Breast epithelium (tissue), 3 donors: ENCODE measurements at regions not wholly inside any gene's neighbourhood (a gene's known extent, or its start where the extent isn't known, plus 50 kb on each side); places are given as distances from the start of the nearest gene placed in this dataset.

Experiments
- POLR2A ChIP-seq: fragments of 450-650 bp; IDR thresholded peaks from one replicate; pipeline ENCODE4 v1.6.1; 2016; ENCODE audit warnings: antibody characterized with exemption, mild to moderate bottlenecking, moderate library complexity
- POLR2AphosphoS5 ChIP-seq, 3 donors: sonication (generic); formaldehyde crosslinking; IDR thresholded peaks; one replicate each; pipeline ENCODE4 v1.6.1; 2017; ENCODE audit warnings: antibody characterized with exemption in 3 of 3
- TF ChIP-seq, protein P1 (sequence below), 3 donors: fragments of 450-650 bp; IDR thresholded peaks; one replicate each; pipeline ENCODE4 v1.5.1; 2016 to 2017; ENCODE audit warnings: antibody characterized with exemption in 3 of 3, mild to moderate bottlenecking in 3 of 3, moderate library complexity in 3 of 3

DNA sequence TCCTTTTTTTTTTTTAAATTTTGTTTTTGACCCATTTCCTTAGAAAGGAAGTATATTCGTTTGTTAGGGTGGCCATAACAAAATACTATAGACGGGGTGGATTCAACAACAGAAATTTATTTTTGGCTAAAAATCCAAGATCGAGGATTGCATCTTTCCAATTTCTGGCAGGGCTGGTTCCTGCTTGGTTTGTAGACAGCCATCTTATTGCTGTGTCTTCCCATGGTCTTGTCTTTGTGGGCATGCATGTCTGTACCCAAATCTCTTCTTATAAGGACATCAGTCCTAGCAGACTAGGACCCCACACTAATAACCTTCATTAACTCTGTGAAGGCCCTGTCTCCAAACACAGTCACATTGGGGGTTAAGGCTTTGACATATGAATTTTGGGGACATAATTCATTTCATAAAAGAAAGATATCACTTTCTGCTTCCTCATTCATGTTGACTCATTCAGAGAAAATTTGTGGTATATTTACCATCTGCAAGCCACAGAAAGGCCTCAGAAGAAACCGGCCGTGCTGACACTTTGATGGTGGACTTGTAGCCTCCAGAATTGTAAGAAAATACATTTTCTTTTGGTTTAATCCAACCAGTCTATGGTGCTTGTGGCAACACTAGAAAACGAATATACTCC, 262.1 kb downstream of the LPIN1 start:
- TF ChIP-seq, protein P1, sequence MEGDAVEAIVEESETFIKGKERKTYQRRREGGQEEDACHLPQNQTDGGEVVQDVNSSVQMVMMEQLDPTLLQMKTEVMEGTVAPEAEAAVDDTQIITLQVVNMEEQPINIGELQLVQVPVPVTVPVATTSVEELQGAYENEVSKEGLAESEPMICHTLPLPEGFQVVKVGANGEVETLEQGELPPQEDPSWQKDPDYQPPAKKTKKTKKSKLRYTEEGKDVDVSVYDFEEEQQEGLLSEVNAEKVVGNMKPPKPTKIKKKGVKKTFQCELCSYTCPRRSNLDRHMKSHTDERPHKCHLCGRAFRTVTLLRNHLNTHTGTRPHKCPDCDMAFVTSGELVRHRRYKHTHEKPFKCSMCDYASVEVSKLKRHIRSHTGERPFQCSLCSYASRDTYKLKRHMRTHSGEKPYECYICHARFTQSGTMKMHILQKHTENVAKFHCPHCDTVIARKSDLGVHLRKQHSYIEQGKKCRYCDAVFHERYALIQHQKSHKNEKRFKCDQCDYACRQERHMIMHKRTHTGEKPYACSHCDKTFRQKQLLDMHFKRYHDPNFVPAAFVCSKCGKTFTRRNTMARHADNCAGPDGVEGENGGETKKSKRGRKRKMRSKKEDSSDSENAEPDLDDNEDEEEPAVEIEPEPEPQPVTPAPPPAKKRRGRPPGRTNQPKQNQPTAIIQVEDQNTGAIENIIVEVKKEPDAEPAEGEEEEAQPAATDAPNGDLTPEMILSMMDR (IDR thresholded peaks at IDR 0.05), result no peak
- no peak for TF ChIP-seq POLR2A
- no peak for TF ChIP-seq POLR2AphosphoS5 (IDR thresholded peaks at IDR 0.05)
